ENCODE measurements at regions not wholly inside any gene's neighbourhood (a gene's known extent, or its start where the extent isn't known, plus 50 kb on each side); places are given as distances from the start of the nearest gene placed in this dataset.
"Not testable (repeated sequence)": the region's sequence is repeated elsewhere in the genome, so short reads cannot be mapped to it uniquely, and the experiment has no call there.

DNA sequence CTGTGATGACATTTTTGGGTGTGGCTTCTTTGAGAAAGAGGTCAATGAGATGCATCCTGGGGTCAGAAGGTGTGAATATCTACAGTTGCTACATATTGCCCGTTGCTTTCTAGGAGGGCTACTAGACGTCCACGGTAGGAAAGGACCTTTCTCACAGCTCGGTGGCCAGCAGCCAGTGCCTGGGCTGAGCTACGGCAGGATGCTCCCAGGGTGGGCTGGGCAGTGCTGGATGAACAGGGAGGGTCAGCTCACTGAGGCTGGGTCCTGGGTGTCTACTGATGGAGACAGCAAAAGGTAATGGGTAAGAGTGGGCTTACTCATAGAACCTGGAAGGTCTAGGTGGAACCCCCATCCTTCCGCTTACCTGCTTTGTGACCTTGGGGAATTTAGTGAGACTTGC lies 188.3 kb upstream of the WSCD1 start:
- no peak for ATAC-seq
- no peaks in the 10 kb centered on the region for H3K36me3 Mint-ChIP-seq
- H3K9me3 Mint-ChIP-seq: no peaks in the 10 kb centered on the region

DNA sequence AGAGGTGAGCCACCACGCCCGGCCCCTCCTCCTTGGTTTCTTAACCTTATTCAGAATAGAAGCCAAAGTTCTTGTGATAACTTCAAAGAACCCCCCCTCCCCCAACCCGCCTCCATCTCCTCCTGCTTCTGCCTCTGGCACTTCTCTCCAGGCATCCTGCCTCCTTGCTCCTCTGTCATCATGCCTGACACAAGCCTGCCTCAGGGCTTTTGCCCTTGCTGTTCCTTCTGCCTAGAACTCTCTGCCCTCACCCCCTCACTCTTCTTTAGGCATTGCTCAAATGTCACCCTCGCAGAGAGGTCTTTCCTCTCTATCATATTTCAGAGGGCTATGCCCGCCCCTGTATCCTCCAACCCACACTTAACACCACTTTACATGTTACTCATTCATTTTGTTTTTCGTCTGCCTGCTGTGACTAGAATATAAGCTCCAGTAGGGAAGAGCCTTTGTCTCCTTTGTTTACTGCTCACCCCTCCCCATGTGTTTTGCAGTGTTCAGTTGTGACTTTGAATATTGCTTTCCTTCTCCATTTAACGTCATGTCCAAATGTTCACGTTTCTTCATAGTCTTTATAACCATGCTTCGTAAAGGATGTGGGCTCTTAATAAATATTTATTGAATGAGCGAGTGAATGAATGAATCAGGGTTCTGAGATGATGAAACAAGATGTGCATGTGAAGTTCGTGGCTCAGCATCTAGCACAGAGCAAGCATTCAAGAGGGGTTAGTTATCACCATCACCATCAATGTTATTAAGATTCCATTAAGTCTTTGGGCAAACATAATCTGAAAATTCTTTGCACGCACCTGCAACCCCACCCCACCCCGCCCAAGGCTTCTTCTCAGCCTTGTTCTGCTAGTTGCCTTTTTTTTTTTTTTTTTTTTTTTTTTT lies 186.2 kb upstream of the WSCD1 start:
- H3K36me3 Mint-ChIP-seq: no peaks in the 10 kb centered on the region
- no peak for ATAC-seq
- no peaks in the 10 kb centered on the region for H3K9me3 Mint-ChIP-seq
- no peak overlapping the region for H3K27ac Mint-ChIP-seq
- DNase-seq (ENCODE audit: low spot score in 2 of 2): no peak

More for the DNA sequence above, 188.3 kb upstream of the WSCD1 start:
- DNase-seq (ENCODE audit: low spot score in 2 of 2): no peak
- no peak overlapping the region for H3K27ac Mint-ChIP-seq

- no peak overlapping the region for H3K27ac Mint-ChIP-seq
- H3K36me3 Mint-ChIP-seq: no peaks in the 10 kb centered on the region
- no peak for ATAC-seq
- DNase-seq (ENCODE audit: low spot score in 2 of 2): no peak
- no peaks in the 10 kb centered on the region for H3K9me3 Mint-ChIP-seq
Measured at GRCh38 chr17:5885336-5885735, 184.8 kb upstream of the WSCD1 start.

DNA sequence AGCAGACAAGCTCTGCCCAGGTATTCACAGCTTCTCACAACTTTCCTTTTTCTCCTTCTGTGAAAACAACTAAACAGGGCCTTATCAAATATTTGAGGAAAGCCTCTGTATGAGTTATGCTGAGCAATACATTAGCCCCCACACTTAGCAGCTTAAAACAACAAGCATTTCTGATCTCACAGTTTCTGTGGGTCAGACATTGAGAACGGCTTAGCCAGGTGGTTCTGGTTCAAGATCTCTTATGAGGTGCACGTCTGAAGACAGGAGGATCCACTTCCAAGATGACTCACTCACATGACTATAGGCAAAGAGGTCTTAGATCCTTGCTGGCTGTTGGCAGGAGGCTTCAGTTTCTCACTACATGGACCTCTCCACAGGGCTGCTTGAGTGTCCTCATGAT lies 181.4 kb upstream of the WSCD1 start:
- Mint-ChIP-seq H3K9me3 (no peaks in the 10 kb centered on the region), H3K36me3 (no peaks in the 10 kb centered on the region), H3K27ac (no peak overlapping the region)
- ATAC-seq (no peak), DNase-seq (ENCODE audit: low spot score in 2 of 2) (no peak)

DNA sequence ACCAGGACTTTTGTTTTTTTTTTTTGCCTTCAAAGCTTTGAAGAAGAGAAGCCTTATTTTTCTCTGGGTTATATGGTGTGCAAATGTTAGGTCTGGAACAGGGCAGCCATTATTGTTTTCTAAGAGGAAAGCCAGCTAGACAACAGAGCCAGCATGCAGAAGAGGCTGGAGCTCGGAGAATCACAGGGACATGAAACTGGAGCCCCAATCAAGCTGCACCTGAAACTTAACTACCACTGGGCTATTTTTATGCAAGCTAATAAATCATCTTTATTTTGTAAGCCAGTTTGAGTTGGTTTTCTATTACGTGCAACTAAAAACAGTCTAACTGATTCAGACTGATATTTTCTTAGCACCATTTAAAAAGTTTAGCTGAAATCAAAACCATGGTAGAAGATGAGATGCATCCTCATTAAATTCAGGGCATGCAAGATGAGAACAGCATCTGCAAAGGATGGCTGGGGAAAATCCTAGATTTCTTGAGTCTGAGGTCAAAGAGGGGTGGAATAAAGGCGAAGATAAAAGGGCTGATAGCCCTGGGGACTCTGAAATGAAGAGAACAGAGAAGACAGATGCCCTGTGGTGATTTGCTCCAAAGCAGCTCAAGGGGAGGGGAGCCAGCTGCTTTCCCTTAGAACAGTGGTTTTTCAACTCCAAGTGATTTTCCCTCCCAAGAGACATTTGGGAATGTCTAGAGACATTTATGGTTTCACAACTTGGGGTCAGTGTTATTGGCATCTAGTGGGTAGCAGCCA lies 177.1 kb upstream of the WSCD1 start:
- Mint-ChIP-seq H3K27ac (no peak overlapping the region), H3K9me3 (no peaks in the 10 kb centered on the region), H3K36me3 (no peaks in the 10 kb centered on the region)
- DNase-seq (ENCODE audit: low spot score in 2 of 2) (no peak), ATAC-seq (no peak)

DNA sequence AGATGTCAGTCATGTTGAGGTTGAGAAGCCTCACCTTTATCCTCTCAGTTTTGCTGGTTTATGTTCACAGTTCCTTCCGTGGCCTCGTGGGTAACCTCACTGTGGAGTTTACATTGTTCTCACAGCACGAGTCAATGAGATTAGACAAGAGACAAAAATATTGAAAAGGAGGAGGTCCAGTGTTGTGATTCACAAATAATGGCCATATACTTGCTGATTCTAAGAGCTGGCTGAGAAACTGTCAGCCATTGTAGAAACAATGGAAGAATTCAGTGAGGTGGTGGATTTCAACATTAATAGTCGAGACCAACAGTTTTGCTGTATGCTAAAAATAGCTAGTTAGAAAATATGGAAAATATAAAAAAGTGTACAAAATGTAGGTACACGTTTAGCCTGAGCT lies 176.4 kb upstream of the WSCD1 start:
- Mint-ChIP-seq H3K27ac (no peak overlapping the region), H3K9me3 (no peaks in the 10 kb centered on the region), H3K36me3 (no peaks in the 10 kb centered on the region)
- DNase-seq (ENCODE audit: low spot score in 2 of 2) (no peak), ATAC-seq (no peak)

DNA sequence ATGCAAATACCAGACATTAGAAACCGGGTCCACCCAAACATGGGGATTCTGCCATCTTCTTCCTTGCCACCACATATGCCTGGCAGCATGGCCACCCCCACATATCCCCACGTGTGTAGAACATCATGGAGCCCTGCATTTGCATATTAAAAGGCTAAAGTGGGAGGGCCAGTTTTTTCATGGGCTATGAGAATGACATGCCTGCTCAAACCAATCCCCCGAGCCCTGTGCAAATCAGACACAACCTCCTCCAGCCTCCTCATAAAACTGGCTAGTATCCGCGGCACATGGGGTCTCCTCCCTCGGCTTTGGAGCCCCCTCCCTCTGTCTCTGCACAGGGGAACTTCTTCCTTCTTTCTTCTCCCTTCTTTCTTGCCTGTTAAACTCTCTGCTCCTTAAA lies 174.9 kb upstream of the WSCD1 start:
- Mint-ChIP-seq H3K27ac (no peak overlapping the region), H3K9me3 (no peaks in the 10 kb centered on the region), H3K36me3 (no peaks in the 10 kb centered on the region)
- DNase-seq (ENCODE audit: low spot score in 2 of 2): no peak
- ATAC-seq: no peak

DNA sequence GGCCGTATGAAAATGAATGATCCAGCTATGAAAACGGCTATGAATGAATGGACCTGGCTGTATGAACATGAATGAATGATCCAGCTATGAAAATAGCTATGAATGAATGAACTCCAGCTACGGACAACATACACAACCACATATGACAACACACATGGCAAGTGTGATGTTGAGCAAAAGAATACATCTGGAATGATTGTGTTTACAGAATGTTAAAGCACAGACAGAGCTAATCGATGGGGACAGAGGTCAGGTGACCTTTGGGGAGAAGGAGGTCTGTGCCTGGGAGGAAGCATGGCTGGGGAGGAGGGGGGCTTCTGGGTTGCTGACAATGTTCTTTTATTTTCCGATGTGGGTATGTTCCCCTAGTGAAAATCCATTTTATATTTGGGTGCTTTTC lies 174.0 kb upstream of the WSCD1 start:
- Mint-ChIP-seq H3K27ac (no peak overlapping the region), H3K9me3 (no peaks in the 10 kb centered on the region), H3K36me3 (no peaks in the 10 kb centered on the region)
- DNase-seq (ENCODE audit: low spot score in 2 of 2): no peak
- ATAC-seq: no peak

DNA sequence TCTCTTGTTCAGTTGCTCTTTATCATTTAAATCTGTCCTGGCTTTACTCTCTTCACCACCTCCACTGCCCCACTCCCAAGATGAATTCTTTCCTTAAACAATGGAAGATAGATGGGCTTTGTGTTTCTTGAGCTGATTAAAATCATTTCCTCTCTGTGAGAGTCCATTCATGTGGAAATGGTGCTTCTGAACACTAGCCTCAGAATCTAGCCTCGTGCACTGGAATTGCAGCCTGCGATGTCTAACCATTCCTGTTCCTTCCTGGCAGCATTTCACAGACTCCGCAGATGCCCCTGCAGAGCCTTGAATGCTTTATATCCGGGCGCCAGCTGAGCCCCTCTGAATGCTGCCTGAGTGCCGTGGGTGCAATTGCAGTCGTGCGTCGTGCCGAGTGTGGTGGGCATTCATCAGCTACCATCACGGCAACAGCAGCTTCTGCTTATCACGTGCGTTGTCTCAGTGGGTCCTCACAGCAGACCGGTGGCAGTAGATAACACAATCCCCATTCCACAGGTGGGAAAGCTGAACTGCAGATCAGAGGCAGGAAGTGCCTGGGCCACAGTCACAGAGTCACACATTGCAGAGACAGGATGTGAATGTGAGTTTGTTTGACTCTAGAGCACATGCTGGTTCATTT lies 172.8 kb upstream of the WSCD1 start:
- DNase-seq (ENCODE audit: low spot score in 2 of 2) (no peak), ATAC-seq (no peak)
- peaks cover 0 to 2% of the 10 kb centered on the region in 2 donors for H3K9me3 Mint-ChIP-seq
- no peaks in the 10 kb centered on the region for H3K36me3 Mint-ChIP-seq
- H3K27ac Mint-ChIP-seq: peak overlapping the region in 1 of 2 donors; percentile 41

DNA sequence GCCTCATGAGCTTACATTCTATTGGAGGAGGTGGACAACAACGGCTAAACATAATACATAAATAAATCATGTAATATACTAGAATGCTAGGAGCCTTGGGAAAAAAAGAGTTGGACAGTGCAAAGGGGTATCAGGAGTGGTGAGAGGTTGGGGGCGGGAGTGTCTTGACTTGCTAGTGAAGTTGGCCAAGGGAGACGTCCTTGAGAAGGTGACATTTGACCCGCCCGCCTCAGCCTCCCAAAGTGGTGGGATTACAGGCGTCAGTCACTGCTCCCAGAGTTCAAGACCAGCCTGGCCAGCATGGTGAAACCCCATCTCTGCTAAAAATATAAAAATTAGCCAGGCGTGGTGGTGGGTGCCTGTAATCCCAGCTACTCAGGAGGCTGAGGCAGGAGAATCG lies 172.2 kb upstream of the WSCD1 start:
- H3K27ac Mint-ChIP-seq; H3K36me3 Mint-ChIP-seq; DNase-seq (ENCODE audit: low spot score in 2 of 2); H3K9me3 Mint-ChIP-seq; ATAC-seq: not testable (repeated sequence)

DNA sequence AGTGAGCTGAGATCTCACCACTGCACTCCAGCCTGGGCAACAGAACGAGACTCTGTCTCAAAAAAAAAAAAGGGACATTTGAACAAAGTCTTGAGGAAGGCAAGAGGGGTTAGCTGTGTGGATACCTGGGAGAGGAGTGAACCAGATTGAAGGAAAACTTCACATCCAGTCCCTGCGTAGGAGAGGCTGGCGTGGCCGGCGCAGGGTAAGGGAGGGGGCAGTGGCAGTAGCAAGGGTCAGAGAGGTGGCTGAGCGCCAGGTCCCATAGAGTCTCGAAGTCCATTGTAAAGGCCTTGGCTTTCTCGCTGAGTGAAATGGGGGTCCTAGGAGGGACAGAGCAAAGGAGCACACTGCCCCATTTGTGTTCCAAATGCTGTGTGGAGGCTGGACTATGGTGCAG lies 171.8 kb upstream of the WSCD1 start:
- DNase-seq (ENCODE audit: low spot score in 2 of 2) (no peak), ATAC-seq (no peak)
- Mint-ChIP-seq H3K27ac (no peak overlapping the region), H3K36me3 (no peaks in the 10 kb centered on the region), H3K9me3 (peaks cover 0 to 3% of the 10 kb centered on the region in 2 donors)

- no peak for ATAC-seq
- DNase-seq (ENCODE audit: low spot score in 2 of 2): no peak
- Mint-ChIP-seq H3K36me3 (no peaks in the 10 kb centered on the region), H3K27ac (no peak overlapping the region), H3K9me3 (peaks cover 3 to 9% of the 10 kb centered on the region in 2 donors)
Measured at GRCh38 chr17:5899496-5900195, 170.5 kb upstream of the WSCD1 start.

DNA sequence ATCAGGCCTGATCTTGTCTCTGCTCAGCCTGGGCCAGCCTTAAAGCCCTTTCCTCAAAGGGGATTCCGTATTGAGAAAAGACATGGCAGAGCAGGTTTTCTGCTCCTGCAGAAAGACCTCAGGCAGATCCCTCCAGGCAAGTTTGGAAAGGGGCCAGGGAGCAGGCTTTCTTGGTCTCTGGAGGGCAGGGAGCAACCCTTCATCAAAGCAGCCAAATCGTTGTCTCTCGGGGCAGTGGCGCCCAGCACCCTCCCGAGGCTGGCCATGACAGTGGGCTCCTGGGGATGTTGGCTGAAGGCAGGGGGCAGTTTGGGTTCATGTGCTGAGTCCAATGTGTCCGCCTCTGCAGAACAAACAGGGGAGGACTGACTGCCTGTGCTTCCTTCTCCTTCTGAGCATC lies 168.4 kb upstream of the WSCD1 start:
- no peak overlapping the region for H3K27ac Mint-ChIP-seq
- DNase-seq (ENCODE audit: low spot score in 2 of 2): no peak
- ATAC-seq: no peak
- peaks cover 3 to 12% of the 10 kb centered on the region in 2 donors for H3K9me3 Mint-ChIP-seq
- H3K36me3 Mint-ChIP-seq: no peaks in the 10 kb centered on the region

- peaks cover 3 to 12% of the 10 kb centered on the region in 2 donors for H3K9me3 Mint-ChIP-seq
- no peaks in the 10 kb centered on the region for H3K36me3 Mint-ChIP-seq
- no peak overlapping the region for H3K27ac Mint-ChIP-seq
- DNase-seq (ENCODE audit: low spot score in 2 of 2) (no peak), ATAC-seq (no peak)
Measured at GRCh38 chr17:5902181-5903140, 167.7 kb upstream of the WSCD1 start.

GRCh38 chr17:5911919-5912318 lies 158.3 kb upstream of the WSCD1 start:
- Mint-ChIP-seq H3K36me3 (no peaks in the 10 kb centered on the region), H3K27ac (no peak overlapping the region), H3K9me3 (no peaks in the 10 kb centered on the region)
- no peak for ATAC-seq
- DNase-seq (ENCODE audit: low spot score in 2 of 2): no peak

DNA sequence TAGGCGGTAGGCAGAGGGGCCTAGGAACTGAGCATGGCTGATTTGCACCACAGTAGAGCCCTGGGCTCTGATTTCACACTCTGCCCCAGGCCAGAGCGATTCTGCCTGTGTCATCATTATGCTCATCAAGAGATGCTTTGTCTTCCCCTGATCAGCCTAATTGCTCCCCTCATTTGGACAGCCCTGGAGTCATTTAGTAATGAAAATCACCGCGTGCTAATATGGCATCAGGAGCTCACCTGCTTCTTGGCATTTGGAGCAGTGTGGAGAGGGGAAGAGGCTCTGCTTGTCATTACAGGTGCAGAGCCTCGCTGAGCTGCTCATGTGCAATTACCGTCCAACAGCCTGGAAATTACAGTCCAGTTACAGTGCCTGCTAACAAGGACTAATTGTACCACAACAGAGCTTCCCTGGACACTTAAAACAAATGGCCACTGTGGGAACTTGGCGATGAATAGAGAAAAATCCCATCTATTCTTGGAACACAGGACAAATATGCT lies 157.1 kb upstream of the WSCD1 start:
- H3K27ac Mint-ChIP-seq: no peak overlapping the region
- ATAC-seq: no peak
- H3K36me3 Mint-ChIP-seq: no peaks in the 10 kb centered on the region
- no peak for DNase-seq (ENCODE audit: low spot score in 2 of 2)
- H3K9me3 Mint-ChIP-seq: no peaks in the 10 kb centered on the region

Measured in activated naive CD4-positive, alpha-beta T cell treated with anti-CD3 and anti-CD28 coated beads, Interleukin-2, amount 50 U/mL, for 72 hours (primary cell).